ENCODE measurements at regions not wholly inside any gene's neighbourhood (a gene's known extent, or its start where the extent isn't known, plus 50 kb on each side); places are given as distances from the start of the nearest gene placed in this dataset.

DNA sequence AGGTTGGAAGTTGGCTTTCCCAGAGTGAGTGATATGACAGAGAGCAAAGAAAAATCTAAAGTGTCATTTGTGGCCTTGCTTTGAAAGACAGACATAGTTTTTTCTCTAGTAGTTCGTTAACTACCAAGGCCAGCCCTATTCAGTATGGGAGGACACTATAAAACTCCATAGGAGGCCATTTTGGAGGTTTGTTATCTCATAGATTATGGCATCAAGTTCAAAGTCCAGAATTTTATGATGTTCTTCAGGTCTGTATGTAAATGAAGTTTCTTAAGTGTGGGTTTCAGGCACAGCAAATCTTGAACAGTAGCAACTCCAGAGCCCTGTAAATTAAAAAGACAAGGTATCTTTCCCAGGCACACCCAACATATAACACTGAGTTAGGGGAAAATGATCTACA lies 437.1 kb downstream of the PLPP3 start:
- TF ChIP-seq, protein P1, sequence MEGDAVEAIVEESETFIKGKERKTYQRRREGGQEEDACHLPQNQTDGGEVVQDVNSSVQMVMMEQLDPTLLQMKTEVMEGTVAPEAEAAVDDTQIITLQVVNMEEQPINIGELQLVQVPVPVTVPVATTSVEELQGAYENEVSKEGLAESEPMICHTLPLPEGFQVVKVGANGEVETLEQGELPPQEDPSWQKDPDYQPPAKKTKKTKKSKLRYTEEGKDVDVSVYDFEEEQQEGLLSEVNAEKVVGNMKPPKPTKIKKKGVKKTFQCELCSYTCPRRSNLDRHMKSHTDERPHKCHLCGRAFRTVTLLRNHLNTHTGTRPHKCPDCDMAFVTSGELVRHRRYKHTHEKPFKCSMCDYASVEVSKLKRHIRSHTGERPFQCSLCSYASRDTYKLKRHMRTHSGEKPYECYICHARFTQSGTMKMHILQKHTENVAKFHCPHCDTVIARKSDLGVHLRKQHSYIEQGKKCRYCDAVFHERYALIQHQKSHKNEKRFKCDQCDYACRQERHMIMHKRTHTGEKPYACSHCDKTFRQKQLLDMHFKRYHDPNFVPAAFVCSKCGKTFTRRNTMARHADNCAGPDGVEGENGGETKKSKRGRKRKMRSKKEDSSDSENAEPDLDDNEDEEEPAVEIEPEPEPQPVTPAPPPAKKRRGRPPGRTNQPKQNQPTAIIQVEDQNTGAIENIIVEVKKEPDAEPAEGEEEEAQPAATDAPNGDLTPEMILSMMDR (IDR thresholded peaks at IDR 0.05): no peak
- no peak for TF ChIP-seq POLR2A (IDR thresholded peaks at IDR 0.05)
